ENCODE measurements at regions not wholly inside any gene's neighbourhood (a gene's known extent, or its start where the extent isn't known, plus 50 kb on each side); places are given as distances from the start of the nearest gene placed in this dataset.

DNA sequence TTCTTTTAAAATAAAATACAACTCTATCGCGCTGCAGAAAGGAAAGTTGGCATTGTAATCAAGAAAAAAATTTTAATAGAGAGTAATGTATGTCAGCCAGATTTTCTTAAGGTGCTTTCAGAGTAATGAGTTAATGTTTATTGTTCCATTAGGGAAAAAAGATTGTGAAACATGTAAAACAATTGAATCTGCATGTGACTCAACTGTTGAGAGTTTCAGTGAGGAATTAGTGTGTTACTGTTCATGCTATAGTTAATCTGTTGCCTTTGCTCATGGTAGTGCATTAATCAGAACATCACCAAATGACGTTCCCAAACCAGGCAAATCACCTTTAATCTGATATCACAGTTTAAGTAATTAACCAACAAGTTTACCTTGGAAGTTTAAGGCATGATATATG lies 600.5 kb downstream of the NR2F1-AS1 start:
- Histone ChIP-seq H3K4me1 (no peaks in the 10 kb centered on the region), H3K27me3 (no peaks in the 10 kb centered on the region), H3K27ac (no peak overlapping the region), H3K9me3 (peaks cover 0 to 10% (median 0%) of the 10 kb centered on the region in 11 donors), H3K4me3 (no peak overlapping the region), H3K36me3 (no peaks in the 10 kb centered on the region)
- 79 to 94% methylated on average over 3 of the region's 3 CpGs for WGBS, 2 donors
- TF ChIP-seq, protein P1, sequence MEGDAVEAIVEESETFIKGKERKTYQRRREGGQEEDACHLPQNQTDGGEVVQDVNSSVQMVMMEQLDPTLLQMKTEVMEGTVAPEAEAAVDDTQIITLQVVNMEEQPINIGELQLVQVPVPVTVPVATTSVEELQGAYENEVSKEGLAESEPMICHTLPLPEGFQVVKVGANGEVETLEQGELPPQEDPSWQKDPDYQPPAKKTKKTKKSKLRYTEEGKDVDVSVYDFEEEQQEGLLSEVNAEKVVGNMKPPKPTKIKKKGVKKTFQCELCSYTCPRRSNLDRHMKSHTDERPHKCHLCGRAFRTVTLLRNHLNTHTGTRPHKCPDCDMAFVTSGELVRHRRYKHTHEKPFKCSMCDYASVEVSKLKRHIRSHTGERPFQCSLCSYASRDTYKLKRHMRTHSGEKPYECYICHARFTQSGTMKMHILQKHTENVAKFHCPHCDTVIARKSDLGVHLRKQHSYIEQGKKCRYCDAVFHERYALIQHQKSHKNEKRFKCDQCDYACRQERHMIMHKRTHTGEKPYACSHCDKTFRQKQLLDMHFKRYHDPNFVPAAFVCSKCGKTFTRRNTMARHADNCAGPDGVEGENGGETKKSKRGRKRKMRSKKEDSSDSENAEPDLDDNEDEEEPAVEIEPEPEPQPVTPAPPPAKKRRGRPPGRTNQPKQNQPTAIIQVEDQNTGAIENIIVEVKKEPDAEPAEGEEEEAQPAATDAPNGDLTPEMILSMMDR (IDR thresholded peaks at IDR 0.05) = no peak
- ATAC-seq (no peak), DNase-seq (no peak)
- intact Hi-C loops (cut with DNase I) = no loop called here

DNA sequence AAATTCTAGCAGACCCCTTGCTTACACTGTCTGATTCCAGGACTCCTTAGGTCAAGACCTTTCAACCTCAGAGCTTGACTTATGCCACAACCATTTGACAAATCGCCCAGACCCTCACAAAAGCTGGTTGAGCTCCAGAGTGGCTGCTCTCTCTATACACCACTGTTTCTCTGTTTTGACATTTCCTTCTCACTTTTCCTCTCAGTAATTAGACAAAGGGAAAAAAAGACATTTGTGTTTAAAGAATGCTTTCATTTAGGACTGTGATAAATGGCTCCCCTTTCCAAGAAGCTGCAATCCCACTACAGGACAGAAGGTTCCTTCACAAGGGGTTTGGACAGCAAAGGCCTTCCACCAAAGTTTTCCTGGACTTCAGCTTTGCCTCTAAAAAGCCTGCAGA lies 601.3 kb downstream of the NR2F1-AS1 start:
- intact Hi-C loops (cut with DNase I) = no loop called here
- ATAC-seq (no peak), DNase-seq (no peak)
- WGBS, 2 donors = 56 to 63% methylated on average over 1 of the region's 1 CpG
- Histone ChIP-seq H3K27me3 (no peaks in the 10 kb centered on the region), H3K4me3 (no peak overlapping the region), H3K36me3 (no peaks in the 10 kb centered on the region), H3K9me3 (peaks cover 0 to 10% (median 0%) of the 10 kb centered on the region in 11 donors), H3K27ac (no peak overlapping the region), H3K4me1 (no peaks in the 10 kb centered on the region)
- TF ChIP-seq, protein P1 (IDR thresholded peaks at IDR 0.05) = no peak

DNA sequence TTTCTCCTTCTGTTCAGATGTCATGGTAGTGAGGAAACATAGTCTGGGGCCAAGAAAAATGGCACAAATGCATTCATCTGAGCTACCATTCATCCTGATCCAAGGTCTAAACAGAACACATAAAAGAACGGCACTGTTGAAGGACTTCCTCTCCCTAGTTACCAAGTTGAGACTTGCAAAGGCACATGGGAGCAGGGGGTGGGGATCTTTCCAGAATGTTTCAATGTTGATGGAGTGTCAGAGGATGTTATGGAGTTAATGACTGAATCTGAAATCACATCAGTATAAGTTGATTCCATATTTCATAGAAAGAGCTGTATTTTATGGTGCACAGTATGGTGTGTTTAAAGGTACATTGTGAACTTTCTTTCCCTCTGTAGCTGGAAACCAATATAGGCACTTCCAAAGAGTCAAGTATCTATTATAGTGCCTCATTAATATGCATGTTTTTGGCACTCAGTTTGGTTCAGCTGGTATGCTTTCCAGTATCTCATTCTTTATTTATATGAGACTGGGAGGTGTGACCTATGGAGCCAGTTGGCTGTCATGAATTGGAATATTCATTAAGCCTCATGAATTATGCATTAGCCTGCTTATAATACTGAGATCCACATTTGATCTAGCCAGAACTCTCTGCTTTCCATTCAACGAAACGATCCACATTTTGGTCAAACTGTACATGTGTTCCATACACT lies 603.0 kb downstream of the NR2F1-AS1 start:
- intact Hi-C loops (cut with DNase I) = no loop called here
- H3K27me3 ChIP-seq = no peaks in the 10 kb centered on the region
- H3K36me3 ChIP-seq = no peaks in the 10 kb centered on the region
- 77 to 86% methylated on average over 3 of the region's 3 CpGs for WGBS, 2 donors
- H3K4me1 ChIP-seq = no peaks in the 10 kb centered on the region
- DNase-seq = no peak
- H3K9me3 ChIP-seq = peaks cover 0 to 10% (median 0%) of the 10 kb centered on the region in 11 donors
- no peak overlapping the region for H3K27ac ChIP-seq
- no peak for ATAC-seq
- TF ChIP-seq, protein P1 (IDR thresholded peaks at IDR 0.05) = no peak
- H3K4me3 ChIP-seq = no peak overlapping the region

DNA sequence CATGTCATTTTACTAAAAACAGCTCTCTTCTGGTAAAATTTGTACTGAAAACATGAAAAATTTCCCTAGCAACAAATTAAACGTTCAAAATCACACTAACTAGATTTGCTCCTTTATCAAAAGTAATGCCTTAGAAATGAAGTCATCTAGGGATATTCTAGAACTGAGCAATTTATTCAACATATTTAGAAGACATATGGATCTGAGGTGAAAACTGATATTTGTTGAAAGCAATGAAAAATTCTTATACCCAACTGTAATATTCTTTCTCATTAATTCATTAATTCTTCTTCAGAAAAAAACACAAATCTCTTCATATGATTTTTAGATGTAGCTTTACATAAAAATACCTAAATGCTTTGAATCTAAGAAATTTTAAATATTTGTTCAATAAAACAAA lies 604.9 kb downstream of the NR2F1-AS1 start:
- peaks cover 0 to 10% (median 0%) of the 10 kb centered on the region in 11 donors for H3K9me3 ChIP-seq
- no peaks in the 10 kb centered on the region for H3K36me3 ChIP-seq
- WGBS, 2 donors = 64 to 74% methylated on average over 1 of the region's 1 CpG
- TF ChIP-seq, protein P1 (IDR thresholded peaks at IDR 0.05) = no peak
- H3K4me1 ChIP-seq = no peaks in the 10 kb centered on the region
- H3K4me3 ChIP-seq = no peak overlapping the region
- intact Hi-C loops (cut with DNase I) = no loop called here
- no peak for ATAC-seq
- H3K27me3 ChIP-seq = no peaks in the 10 kb centered on the region
- no peak for DNase-seq
- H3K27ac ChIP-seq = no peak overlapping the region

All from heart right ventricle (tissue), 16 donors.